Common myeloid progenitor, CD34-positive (primary cell): ENCODE measurements at regions not wholly inside any gene's neighbourhood (a gene's known extent, or its start where the extent isn't known, plus 50 kb on each side); places are given as distances from the start of the nearest gene placed in this dataset.
A peak's percentile ranks its signal among the peaks of the same experiment; 100 is the strongest.

Source experiments
- CTCF ChIA-PET: fragments of 350-600 bp; sonication (Branson Sonifier 250); formaldehyde crosslinking; loops from one replicate; lab custom pipeline; 2021; ENCODE audit warnings: antibody characterized with exemption; lab: Charles Lee
- POLR2A ChIA-PET: fragments of 350-600 bp; sonication (Branson Sonifier 250); formaldehyde crosslinking; loops from one replicate; lab custom pipeline; 2021; ENCODE audit warnings: antibody characterized with exemption; lab: Charles Lee
- DNase-seq, 3 donors: peaks; one replicate each; pipeline versions ENCODE4 v3.0.0 to v3.0.0-alpha.2; 2013
- H3K27ac ChIP-seq, 2 experiments: 1 replicate in 1 of 2; 2 replicates in 1 of 2; pipeline ENCODE4 v1.7.0; 2013; ENCODE audit warnings: inconsistent platforms in 2 of 2, low read length in 2 of 2, mild to moderate bottlenecking in 2 of 2, low read depth in 1 of 2, moderate library complexity in 1 of 2; ENCODE audit not compliant: severe bottlenecking in 2 of 2, insufficient read depth in 1 of 2, poor library complexity in 1 of 2
- H3K27me3 ChIP-seq, 5 experiments: replicated peaks in 2 of 5; 1 replicate in 3 of 5; 2 replicates in 2 of 5; pipeline versions ENCODE4 v1.6.1 to v1.7.0; 2013; ENCODE audit warnings: low read length in 4 of 5, mild to moderate bottlenecking in 2 of 5, moderate library complexity in 2 of 5, inconsistent platforms in 1 of 5; ENCODE audit not compliant: insufficient read depth in 5 of 5, control insufficient read depth in 4 of 5
- H3K36me3 ChIP-seq, 4 experiments: 1 replicate in 2 of 4; 2 replicates in 2 of 4; pipeline versions ENCODE4 v1.6.1 to v1.7.0; 2013; ENCODE audit warnings: low read length in 3 of 4, control low read depth in 1 of 4, mild to moderate bottlenecking in 1 of 4; ENCODE audit not compliant: control insufficient read depth in 4 of 4, insufficient read depth in 4 of 4
- H3K4me1 ChIP-seq, 4 experiments: 1 replicate in 3 of 4; 2 replicates in 1 of 4; pipeline versions ENCODE4 v1.6.1 to v1.7.1; 2013; ENCODE audit warnings: low read length in 3 of 4, mild to moderate bottlenecking in 3 of 4, control low read depth in 1 of 4, inconsistent platforms in 1 of 4, moderate library complexity in 1 of 4; ENCODE audit not compliant: control insufficient read depth in 4 of 4, insufficient read depth in 4 of 4; ENCODE audit errors: control extremely low read depth in 1 of 4
- H3K4me3 ChIP-seq, 7 experiments: 1 replicate in 4 of 7; 2 replicates in 3 of 7; pipeline versions ENCODE4 v1.5.1 to v1.7.0; 2013; ENCODE audit warnings: mild to moderate bottlenecking in 7 of 7, low read length in 6 of 7, moderate library complexity in 6 of 7, inconsistent platforms in 2 of 7, low read depth in 2 of 7, control low read depth in 1 of 7; ENCODE audit not compliant: insufficient read depth in 4 of 7, control insufficient read depth in 1 of 7; ENCODE audit errors: extremely low read depth in 1 of 7
- H3K9me3 ChIP-seq, 5 experiments: 1 replicate in 4 of 5; 2 replicates in 1 of 5; pipeline versions ENCODE4 v1.6.1 to v1.7.1; 2013; ENCODE audit warnings: low read length in 4 of 5, mild to moderate bottlenecking in 2 of 5, inconsistent platforms in 1 of 5, low read depth in 1 of 5, moderate library complexity in 1 of 5; ENCODE audit not compliant: control insufficient read depth in 4 of 5, insufficient read depth in 2 of 5; ENCODE audit errors: control extremely low read depth in 1 of 5
- WGBS: methylation state at CpG from one replicate; pipeline ENCODE4 v1.1.5; 2013; ENCODE audit not compliant: insufficient coverage; 5-methylcytosine and 5-hydroxymethylcytosine counted together

GRCh38 chrX:5080791-5081190 is 1147.9 kb downstream of the NLGN4X start:
- Histone ChIP-seq H3K27me3 (no peaks in the 10 kb centered on the region), H3K27ac (no peak overlapping the region), H3K9me3 (no peaks in the 10 kb centered on the region), H3K36me3 (no peaks in the 10 kb centered on the region), H3K4me3 (no peak overlapping the region), H3K4me1 (no peaks in the 10 kb centered on the region)
- 66% methylated on average over 3 of the region's 4 CpGs for WGBS
- ChIA-PET CTCF (no interaction called here), POLR2A (no interaction called here)
- no peak for DNase-seq

GRCh38 chrX:5068550-5068949 is 1160.1 kb downstream of the NLGN4X start:
- no peaks in the 10 kb centered on the region for H3K4me1 ChIP-seq
- H3K27ac ChIP-seq = no peak overlapping the region
- H3K9me3 ChIP-seq = no peaks in the 10 kb centered on the region
- POLR2A ChIA-PET = no interaction called here
- no peak for DNase-seq
- CTCF ChIA-PET = no interaction called here
- no peaks in the 10 kb centered on the region for H3K36me3 ChIP-seq
- H3K27me3 ChIP-seq = no peaks in the 10 kb centered on the region
- no peak overlapping the region for H3K4me3 ChIP-seq
- no CpG with 5 or more reads among the region's 5 CpGs for WGBS

- 100% methylated on average over 1 of the region's 2 CpGs for WGBS
- no peaks in the 10 kb centered on the region for H3K36me3 ChIP-seq
- no peak overlapping the region for H3K4me3 ChIP-seq
- no peak for DNase-seq
- ChIA-PET CTCF (interaction anchor here (1.3 kb wide), 1 partner anchor 10 kb away, joined by 3 read pairs; no protein-coding TSS in a partner anchor), POLR2A (no interaction called here)
- no peaks in the 10 kb centered on the region for H3K27me3 ChIP-seq
- no peaks in the 10 kb centered on the region for H3K9me3 ChIP-seq
- H3K4me1 ChIP-seq = peaks cover 0 to 6% (median 6%) of the 10 kb centered on the region in 4 experiments
- H3K27ac ChIP-seq = no peak overlapping the region
These were observed 1170.9 kb downstream of the NLGN4X start for GRCh38 chrX:5057786-5058185.

DNA sequence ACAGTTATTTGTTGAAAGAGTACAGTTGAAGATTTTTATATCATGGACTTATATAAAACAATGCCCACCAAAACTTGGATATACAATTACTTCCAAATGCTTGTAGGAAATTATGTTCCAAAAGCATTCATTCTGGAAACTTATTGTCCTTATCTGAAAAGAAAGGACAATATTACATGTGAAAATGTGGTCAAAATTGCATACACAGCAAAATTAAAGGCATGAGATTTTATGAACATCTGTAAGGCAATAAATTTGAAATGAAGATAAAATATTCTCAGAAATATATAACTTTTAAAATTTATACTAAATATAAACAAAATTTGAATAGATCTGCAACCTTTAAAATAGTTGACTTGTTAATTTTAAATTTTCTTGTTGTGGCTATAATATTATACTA is 1173.8 kb downstream of the NLGN4X start:
- ChIA-PET CTCF (interaction anchor here (0.6 kb wide), 1 partner anchor 759 kb away, joined by 3 read pairs; no protein-coding TSS in a partner anchor), POLR2A (interaction anchor here (0.5 kb wide), 1 partner anchor 244 kb away, joined by 4 read pairs; no protein-coding TSS in a partner anchor)
- Histone ChIP-seq H3K4me3 (no peak overlapping the region), H3K9me3 (peaks cover 0 to 5% (median 0%) of the 10 kb centered on the region in 5 experiments), H3K36me3 (no peaks in the 10 kb centered on the region), H3K4me1 (peaks cover 0 to 20% (median 16%) of the 10 kb centered on the region in 4 experiments), H3K27me3 (no peaks in the 10 kb centered on the region), H3K27ac (no peak overlapping the region)
- no peak for DNase-seq

DNA sequence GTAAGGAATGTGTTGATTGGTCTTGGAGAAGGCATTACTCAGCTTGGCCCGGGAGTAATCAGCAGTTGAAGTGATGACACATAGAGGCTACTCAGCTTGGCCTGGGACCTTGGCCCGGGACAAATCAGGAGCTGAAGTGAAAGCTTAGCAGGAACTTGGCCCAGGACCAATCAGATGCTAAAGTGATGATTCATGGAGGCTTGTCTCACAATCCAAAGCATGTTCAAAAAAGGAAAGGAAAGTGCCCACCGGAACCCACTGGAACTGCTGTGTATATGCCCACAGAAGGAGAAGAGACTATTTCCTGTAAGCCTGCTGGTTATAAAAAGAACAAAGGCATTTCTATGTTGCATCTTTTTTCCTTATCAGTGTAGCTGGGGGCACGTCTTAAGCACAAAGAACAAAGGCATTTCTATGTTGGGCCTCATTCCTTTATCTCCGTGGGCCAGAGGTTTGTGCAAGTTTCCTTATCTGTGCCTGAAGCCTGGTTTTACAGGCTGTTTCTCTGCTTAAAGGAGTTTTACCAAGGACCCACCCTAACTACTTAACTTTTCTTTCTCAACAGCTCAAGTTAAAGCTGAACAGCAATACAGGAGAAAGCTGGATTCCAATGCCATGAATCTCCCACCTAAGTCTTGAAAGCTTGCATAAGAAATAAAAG is 1176.7 kb downstream of the NLGN4X start:
- ChIA-PET CTCF (no interaction called here), POLR2A (no interaction called here)
- H3K4me1 ChIP-seq = peaks cover 0 to 17% (median 11%) of the 10 kb centered on the region in 4 experiments
- no peak overlapping the region for H3K27ac ChIP-seq
- 0% methylated on average over 4 of the region's 5 CpGs for WGBS
- no peaks in the 10 kb centered on the region for H3K27me3 ChIP-seq
- peak overlapping the region in 2 of 7 experiments; percentile 10 to 34 for H3K4me3 ChIP-seq
- no peaks in the 10 kb centered on the region for H3K36me3 ChIP-seq
- peak; percentile 87 to 95 (median 93) for DNase-seq
- peaks cover 0 to 5% (median 0%) of the 10 kb centered on the region in 5 experiments for H3K9me3 ChIP-seq

- H3K9me3 ChIP-seq = peaks cover 0 to 4% (median 0%) of the 10 kb centered on the region in 5 experiments
- DNase-seq = no peak
- no peaks in the 10 kb centered on the region for H3K4me1 ChIP-seq
- POLR2A ChIA-PET = no interaction called here
- H3K36me3 ChIP-seq = no peaks in the 10 kb centered on the region
- no CpG with 5 or more reads among the region's 3 CpGs for WGBS
- CTCF ChIA-PET = no interaction called here
- no peaks in the 10 kb centered on the region for H3K27me3 ChIP-seq
- no peak overlapping the region for H3K4me3 ChIP-seq
- no peak overlapping the region for H3K27ac ChIP-seq
These were observed 1186.1 kb downstream of the NLGN4X start for GRCh38 chrX:5042563-5042962.

DNA sequence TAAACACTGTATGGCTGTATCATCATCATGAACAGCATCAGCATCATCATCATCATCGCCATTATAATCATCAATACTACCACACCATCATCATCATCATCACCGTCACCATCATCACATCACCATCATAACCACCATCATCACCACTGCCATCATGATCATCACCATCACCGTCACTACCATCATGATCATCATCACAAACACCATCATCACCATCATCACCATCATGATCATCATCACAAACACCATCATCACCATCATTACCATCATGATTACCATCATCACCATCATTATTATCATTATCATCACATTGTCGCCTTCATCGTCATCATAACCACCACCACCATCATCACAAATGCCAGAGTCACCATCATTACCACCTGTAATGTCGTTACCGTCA is 1196.9 kb downstream of the NLGN4X start:
- POLR2A ChIA-PET = no interaction called here
- 91% methylated on average over 7 of the region's 7 CpGs for WGBS

More for the DNA sequence above, 1196.9 kb downstream of the NLGN4X start:
- H3K27me3 ChIP-seq = no peaks in the 10 kb centered on the region
- H3K4me3 ChIP-seq = no peak overlapping the region
- no peaks in the 10 kb centered on the region for H3K4me1 ChIP-seq
- no peak for DNase-seq
- no peak overlapping the region for H3K27ac ChIP-seq
- H3K9me3 ChIP-seq = no peaks in the 10 kb centered on the region
- no peaks in the 10 kb centered on the region for H3K36me3 ChIP-seq
- CTCF ChIA-PET = no interaction called here
